ENCODE measurements at regions not wholly inside any gene's neighbourhood (a gene's known extent, or its start where the extent isn't known, plus 50 kb on each side); places are given as distances from the start of the nearest gene placed in this dataset.
"Not testable (repeated sequence)": the region's sequence is repeated elsewhere in the genome, so short reads cannot be mapped to it uniquely, and the experiment has no call there.

DNA sequence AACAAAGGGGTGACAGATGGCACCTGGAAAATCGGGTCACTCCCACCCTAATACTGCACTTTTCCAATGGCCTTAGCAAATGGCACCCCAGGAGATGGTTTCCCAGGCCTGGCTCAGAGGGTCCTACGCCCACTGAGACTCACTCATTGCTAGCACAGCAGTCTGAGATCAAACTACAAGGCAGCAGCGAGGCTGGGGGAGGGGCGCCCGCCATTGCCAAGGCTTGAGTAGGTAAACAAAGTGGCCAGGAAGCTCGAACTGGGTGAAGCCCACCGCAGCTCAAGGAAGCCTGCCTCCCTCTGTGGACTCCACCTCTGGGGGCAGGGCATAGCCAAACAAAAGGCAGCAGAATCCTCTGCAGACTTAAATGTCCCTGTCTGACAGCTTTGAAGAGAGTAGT, 467.2 kb downstream of the EPHA7 start:
- DNase-seq (ENCODE audit: low read depth in 3 of 3) = not testable (repeated sequence)

DNA sequence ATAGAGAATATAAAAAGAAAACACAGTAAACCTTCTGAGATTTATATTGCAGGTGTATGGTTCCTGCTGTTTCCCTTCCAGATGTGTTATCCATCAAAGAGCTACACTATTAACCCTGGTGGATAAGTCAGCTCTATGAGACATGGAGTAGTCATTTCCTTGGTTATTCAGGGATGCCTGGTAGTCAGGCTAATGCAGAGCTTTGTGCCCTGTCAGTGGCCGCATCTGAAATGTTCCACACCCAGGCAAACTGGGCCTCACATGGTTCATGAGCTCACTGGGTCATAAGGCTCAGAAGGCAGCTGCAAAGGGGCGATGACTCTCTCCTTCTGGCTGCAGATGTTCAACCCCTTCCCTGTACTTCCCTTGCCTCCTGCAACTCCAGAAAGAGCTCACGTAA, 473.6 kb downstream of the EPHA7 start:
- DNase-seq (ENCODE audit: low read depth in 3 of 3) = no peak

- no peak for DNase-seq (ENCODE audit: low read depth in 3 of 3)
Observed at GRCh38 chr6:92944132-92944531, 475.2 kb downstream of the EPHA7 start.

DNA sequence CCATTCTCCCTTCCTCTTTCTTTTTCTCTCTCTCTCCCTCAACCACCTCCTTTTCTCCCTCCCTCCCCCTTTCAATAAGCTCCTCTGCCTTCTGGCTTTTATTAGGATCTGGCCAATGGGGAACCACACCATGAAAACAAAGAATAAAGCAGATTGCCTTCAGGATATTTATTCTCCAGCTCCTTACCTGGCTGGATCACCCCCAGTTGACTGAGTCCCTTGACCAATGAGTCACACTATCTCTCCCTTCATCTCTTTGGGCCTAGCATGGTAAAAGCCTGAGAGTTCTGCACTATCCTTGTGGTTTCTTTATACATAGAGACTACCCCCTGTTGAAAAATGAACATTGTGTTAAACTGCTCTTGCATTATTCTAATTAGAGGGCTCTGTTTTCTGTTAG, 476.8 kb downstream of the EPHA7 start:
- DNase-seq (ENCODE audit: low read depth in 3 of 3) = no peak

DNA sequence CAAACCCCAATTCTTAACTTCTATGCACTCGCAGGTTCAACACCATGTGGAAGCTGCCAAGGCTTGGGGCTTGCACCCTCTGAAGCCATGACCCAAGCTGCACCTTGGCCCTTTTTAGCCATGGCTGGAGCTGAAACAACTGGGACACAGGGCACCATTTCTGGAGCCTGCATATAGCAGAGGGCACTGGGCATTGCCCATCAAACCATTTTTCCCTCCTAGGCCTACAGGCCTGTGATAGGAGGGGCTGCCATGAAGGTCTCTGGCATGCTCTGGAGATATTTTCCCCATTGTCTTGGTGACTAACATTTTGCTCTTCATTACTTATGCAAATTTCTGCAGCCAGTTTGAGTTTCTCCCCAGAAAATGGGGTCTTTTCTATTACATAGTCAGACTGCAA, 484.7 kb downstream of the EPHA7 start:
- DNase-seq (ENCODE audit: low read depth in 3 of 3) = no peak

- no peak for DNase-seq (ENCODE audit: low read depth in 3 of 3)
Observed at GRCh38 chr6:92930171-92930570, 489.2 kb downstream of the EPHA7 start.

DNA sequence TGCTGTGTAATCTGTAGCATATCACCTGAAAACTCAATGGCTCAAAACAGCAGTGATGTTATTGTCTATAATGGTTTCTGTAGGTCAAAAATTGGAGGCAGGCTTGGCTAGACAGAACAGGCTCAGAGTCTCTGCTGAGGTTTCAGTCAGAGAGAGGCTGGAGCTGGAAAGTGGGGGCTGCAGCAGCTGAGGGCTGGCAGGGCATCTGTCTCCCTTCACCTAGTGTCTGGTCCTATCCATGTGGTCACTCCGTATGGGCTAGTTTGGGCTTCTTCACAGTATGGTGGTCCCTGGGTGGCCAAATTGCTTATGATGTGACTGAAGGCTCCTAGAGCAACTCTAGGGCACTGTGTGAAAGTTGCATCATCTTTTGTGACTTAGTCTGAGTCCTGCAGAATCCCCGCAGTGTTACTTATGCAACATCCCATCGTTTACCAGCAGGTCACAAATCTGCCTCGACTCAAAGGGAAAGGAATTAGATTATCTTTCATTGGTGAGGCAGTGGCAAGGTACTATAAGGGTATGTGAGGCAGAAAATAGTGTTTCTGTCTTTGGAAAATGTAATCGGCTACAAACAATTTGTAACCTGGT, 497.0 kb downstream of the EPHA7 start:
- DNase-seq (ENCODE audit: low read depth in 3 of 3) = no peak

- no peak for DNase-seq (ENCODE audit: low read depth in 3 of 3)
Observed at GRCh38 chr6:92915466-92915865, 503.9 kb downstream of the EPHA7 start.

GRCh38 chr6:92911301-92911700, 508.1 kb downstream of the EPHA7 start:
- no peak for DNase-seq (ENCODE audit: low read depth in 3 of 3)

GRCh38 chr6:92910646-92911045, 508.7 kb downstream of the EPHA7 start:
- DNase-seq (ENCODE audit: low read depth in 3 of 3) = no peak

DNA sequence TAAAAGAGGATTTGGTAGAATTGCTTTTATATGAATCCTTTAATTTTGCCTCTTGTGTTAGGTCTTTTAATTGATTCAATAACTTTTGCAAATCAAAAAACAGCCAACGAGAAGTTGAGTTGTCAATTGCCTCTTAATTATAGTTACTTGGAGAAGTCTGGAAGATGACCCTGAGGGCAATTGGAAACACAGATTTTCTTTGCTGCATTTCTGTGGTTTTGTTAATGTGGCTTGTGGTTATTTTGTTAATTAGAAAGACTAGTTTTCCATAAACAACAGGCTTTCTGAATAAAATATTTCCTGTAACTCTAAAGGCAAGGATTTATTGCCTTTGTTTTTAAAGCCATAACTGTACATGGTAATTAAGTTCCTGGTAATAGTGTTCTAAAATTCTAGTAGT, 513.0 kb downstream of the EPHA7 start:
- no peak for DNase-seq (ENCODE audit: low read depth in 3 of 3)

DNA sequence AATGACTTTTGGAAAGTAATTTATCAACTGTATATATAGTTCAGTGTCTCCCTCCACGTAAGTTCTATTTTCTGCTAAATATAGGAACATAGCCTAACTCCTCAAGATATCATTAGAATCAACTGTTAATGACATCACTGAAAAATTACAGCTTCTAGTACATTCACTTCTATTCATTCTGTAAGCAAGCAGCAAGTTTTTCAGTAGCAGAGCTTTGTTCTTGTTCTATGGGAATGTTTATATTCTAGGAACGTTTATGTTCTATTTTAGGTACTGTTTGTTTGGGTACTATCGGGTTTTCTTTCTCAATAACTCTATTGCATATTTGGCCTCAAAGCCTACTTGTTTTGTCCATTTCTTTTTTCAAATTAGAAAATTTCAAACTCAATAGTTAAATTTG, 525.6 kb downstream of the EPHA7 start:
- no peak for DNase-seq (ENCODE audit: low read depth in 3 of 3)

- DNase-seq (ENCODE audit: low read depth in 3 of 3) = no peak
Observed at GRCh38 chr6:92892626-92893170, 526.7 kb downstream of the EPHA7 start.

- no peak for DNase-seq (ENCODE audit: low read depth in 3 of 3)
Observed at GRCh38 chr6:92888316-92888715, 531.0 kb downstream of the EPHA7 start.

DNA sequence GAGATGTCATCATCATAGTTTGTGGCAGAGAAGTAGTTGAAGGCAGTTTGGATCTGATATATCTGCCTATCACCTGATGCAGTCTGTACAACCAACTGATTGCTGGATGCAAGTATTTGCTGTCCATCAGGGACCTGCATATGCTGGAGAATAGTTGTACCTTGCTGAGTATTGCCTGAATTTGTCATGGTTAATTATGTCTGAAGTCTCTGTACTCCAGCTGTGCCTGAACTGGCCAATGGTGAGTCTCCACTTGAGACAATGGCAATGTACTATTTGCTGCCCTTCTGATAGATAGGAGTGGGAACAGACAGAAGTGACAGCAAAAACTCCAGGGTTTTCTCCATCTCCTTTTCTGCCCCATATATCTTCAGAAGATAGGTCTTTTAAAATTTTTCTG, 531.5 kb downstream of the EPHA7 start:
- DNase-seq (ENCODE audit: low read depth in 3 of 3) = no peak

GRCh38 chr6:92879526-92879925, 539.8 kb downstream of the EPHA7 start:
- DNase-seq (ENCODE audit: low read depth in 3 of 3) = no peak

DNA sequence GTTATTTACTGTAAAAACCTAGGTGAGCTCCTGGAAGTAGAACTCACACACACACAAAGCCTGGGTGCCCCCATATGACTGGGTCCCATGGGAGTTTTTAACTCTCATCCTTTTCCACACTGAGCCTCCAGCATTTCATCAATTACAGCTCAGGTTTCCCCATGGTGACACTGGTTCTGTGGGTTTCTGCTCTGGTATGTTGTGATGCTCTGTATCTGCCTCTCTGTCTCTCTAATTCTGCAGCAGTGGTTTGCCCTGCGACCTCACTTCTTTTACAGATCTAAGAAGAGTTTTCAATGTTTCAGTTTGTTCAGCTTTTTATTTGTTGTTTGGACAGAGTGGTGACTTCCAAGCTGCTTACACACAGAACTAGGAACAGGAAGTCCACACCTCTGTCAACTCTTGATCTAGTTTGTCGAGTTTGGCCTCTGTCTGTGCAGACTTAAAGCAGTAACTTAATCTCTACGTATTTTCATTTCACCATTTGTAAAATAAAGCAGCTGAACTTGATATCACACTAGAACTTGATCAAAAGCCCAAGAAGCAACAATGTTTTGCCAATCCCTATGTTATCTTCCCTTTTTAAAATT, 554.3 kb downstream of the EPHA7 start:
- DNase-seq (ENCODE audit: low read depth in 3 of 3) = no peak

DNA sequence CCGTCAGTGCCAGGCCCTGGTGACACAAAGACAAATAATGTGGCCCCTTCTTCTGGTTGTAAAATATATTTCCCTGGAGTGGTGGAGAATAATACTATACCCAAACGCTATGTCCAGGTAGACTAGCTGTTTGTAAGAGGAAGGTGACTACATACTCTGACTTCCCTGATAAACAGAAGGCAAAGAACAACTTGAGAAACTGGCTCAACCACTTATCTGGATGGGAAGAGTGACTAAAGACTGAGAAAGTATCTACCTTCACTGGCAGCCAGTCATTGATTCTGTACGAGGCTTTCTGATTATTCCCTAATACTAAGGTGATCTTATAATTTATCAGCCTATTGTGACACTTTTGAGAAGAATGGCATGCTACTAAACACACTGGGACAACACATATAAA, 569.7 kb downstream of the EPHA7 start:
- no peak for DNase-seq (ENCODE audit: low read depth in 3 of 3)

DNA sequence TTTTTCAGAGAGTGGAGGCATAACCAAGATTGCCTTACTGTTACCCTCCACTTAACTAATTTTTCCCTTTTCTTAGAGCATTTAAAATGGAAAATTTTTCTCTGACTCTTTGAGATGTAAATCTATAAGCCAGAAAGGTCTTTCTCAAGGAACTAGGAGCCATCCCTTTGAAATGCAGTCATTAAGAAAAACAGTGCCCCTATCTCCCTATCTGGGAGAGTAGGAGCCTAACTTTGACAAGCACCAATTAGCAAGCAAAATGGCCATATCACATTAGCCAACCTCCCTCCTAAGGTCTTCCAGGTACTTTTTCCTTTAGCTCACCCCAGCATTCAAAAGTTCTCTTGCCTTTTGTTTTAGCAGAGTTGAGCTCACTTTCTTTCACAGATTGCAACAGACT, 570.5 kb downstream of the EPHA7 start:
- no peak for DNase-seq (ENCODE audit: low read depth in 3 of 3)

DNA sequence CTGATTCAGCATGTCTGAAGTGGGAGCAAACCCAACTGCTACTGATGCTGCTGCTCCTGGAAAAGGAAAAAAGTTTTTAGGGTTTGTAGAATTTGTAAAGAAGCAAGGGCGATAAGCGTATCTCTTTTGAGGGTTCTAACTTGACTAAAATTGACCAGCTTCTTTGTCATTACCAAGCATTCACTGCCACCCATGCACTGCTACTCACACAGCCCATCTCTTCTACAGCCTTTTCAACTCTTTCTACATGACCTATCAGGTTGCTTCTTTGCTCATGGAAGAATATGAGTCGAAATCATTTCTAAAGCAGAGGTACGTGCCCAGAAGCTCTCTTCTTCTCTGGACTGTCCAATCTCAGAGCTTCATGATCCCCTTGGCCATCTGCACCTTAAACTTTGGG, 570.9 kb downstream of the EPHA7 start:
- no peak for DNase-seq (ENCODE audit: low read depth in 3 of 3)

GRCh38 chr6:92847988-92848387, 571.4 kb downstream of the EPHA7 start:
- no peak for DNase-seq (ENCODE audit: low read depth in 3 of 3)

DNA sequence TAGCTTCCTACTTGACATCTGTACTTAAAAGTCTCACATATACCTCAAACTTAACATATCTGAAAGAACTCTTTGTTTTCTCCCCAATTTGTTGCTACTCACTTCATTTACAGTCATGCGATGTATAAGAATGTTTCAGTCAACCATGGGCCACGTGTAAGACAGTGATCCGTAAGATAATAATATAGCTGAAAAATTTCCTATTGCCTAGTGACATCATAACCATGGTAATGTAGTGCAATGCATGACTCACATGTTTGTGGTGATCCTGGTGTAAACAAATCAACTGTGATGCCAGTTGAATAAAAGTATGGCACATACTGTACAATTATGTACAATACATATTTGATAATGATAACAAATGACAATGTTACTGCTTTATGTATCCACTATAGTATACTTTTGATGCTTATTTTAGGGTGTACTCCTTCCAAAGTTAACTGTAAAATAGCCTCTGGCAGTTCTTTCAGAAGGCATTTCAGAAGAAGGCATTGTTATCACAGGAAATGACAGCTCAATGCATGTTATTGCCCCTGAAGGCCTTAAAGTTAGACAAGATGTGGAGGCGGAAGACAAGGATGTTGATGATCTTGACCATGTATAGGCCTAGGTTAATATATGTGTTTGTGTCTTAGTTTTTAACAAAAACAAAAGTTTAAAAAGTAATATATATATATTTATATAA, 579.0 kb downstream of the EPHA7 start:
- no peak for DNase-seq (ENCODE audit: low read depth in 3 of 3)

- no peak for DNase-seq (ENCODE audit: low read depth in 3 of 3)
Observed at GRCh38 chr6:92828788-92829187, 590.6 kb downstream of the EPHA7 start.

Data from stimulated activated CD4-positive, alpha-beta T cell treated with anti-CD3 and anti-CD28 coated beads, TNF-alpha, amount 100 ng/mL, for 24 hours (primary cell).